AML-193 (cell line): ENCODE measurements at regions not wholly inside any gene's neighbourhood (a gene's known extent, or its start where the extent isn't known, plus 50 kb on each side); places are given as distances from the start of the nearest gene placed in this dataset.

Source experiments
- DNase-seq, 2 experiments: peaks; one replicate each; lab custom pipeline; 2025; lab: John Stamatoyannopoulos, UW

- no peak for DNase-seq
These were observed 74.9 kb upstream of the SHH start for GRCh38 chr7:155887174-155887525.

- no peak for DNase-seq
These were observed 74.3 kb upstream of the SHH start for GRCh38 chr7:155886391-155887173.

DNA sequence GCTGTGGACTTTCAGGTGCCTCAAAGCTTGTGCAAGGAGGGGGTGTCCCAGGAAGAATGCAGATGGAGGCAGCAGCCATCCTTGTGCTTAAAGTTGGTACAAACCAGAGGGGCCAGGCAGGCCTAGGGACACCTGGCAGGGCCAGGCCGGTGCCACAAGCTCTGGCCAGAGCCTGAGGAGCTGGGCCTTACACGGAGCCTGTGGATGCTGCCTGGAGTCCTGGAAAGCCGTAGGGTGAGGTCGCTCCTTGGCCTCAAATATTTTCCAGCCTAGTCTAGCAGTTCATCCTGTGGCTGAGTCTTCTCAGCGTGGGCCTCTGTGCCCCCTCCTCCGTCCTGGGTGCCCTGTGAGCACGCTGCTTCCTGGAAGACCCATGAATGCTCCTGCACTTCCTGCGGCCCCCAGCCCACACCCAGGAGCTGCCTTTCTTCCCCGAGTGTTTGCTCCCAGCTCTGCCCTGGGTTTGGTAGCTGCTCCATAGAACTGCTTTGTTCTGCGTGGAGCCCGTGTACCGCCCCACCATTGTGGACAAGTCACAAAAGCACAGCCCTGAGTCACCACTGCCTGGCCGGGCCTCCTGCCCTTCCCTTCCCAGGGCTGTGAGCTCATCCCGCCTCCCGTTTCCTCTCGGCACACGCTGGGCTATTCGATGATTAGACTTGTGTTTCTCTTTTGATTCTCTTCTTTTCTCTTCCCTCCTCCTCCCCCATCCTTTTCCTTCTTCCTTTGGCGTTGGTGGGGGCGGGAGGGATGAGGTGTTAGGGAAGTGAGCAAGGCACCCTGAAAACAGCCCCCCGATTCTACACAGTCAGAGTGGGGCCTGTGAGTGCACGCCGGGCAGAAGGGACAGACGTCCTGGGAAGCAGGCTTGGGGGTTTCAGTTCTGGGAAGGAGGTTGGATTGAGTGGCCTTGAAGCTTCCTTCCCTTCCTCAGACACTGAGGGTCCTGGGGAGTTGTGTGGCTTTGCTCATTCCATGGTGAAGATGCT lies 73.2 kb upstream of the SHH start:
- no peak for DNase-seq

GRCh38 chr7:155884225-155885166 lies 72.2 kb upstream of the SHH start:
- DNase-seq = no peak

DNA sequence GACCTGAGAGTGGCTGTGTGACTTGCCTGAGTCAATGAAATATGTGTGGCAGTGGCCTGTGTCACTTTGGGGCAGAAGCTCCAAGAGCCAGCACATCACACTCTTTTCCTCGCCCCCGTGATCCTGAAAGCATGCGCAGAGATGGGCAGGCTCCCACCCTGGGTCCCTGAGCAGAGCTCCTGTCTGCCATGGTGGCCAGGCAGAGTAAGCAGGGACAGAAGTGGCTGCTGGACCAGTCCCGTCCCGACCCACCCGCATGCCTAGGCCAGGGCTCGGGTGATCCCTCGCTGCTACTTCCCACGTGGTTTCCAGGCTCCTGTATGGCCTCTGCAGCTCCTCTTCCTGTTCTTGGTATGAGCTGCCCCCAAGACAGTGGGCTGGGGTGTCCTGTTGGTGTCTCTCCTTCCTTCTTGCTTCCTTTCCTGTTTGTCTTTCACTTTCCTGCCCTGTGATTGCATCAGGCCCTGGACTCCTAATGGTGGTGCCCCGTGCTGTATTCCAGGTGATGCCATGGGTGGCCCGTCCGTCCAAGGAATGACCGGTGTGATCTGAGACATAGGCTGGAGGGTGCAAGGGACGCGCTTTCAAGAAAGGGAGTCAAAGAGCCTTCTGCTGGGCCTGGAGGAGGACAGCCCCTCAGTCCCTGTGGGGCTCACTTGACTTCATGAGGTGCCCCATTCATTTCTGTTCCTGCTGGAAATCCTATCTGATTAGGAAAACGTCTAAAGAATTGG lies 71.4 kb upstream of the SHH start:
- no peak for DNase-seq

GRCh38 chr7:155882596-155882995 lies 70.3 kb upstream of the SHH start:
- no peak for DNase-seq

GRCh38 chr7:155881471-155882350 lies 69.4 kb upstream of the SHH start:
- DNase-seq = no peak

- DNase-seq = no peak
These were observed 68.5 kb upstream of the SHH start for GRCh38 chr7:155880721-155881120.

DNA sequence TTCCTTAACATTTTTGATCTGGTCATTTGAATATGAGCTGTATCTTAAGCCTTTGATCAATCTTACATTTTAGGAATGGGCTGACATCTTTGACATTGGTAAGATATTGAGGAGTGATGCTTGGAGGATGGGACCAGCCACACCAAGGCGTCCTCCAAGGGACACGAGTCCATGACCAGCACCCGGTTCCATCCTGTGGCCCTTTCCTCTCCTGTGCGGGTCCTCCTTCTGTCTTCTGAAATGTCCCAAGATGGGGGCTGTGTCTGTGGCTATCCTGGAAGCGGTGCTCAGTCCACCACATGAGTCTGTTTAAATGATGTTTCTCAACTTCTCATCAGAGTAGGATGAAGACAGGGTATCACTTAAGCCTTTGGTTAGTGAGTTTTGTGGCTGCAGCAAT lies 67.3 kb upstream of the SHH start:
- no peak for DNase-seq

GRCh38 chr7:155878674-155879073 lies 66.4 kb upstream of the SHH start:
- DNase-seq = no peak

DNA sequence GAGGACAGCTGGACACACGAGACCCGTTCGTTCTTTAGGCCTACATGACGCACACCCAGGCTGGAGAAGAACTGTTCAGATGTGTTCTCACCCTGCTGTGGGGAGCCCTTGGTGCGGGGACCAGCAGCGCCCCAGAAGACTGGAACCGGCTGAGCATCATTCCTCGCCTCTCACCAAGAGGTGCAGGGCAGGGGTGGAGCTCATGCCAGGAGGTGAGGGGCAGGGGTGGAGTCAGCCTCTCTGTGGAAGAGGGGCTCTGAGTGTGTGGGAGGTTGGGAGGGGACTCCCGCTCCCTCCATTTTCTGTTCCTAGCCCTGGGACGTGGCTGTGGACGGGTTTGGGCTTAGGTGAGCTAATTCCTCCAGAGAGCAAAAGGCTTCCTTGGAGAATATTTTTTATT lies 66.0 kb upstream of the SHH start:
- no peak for DNase-seq

DNA sequence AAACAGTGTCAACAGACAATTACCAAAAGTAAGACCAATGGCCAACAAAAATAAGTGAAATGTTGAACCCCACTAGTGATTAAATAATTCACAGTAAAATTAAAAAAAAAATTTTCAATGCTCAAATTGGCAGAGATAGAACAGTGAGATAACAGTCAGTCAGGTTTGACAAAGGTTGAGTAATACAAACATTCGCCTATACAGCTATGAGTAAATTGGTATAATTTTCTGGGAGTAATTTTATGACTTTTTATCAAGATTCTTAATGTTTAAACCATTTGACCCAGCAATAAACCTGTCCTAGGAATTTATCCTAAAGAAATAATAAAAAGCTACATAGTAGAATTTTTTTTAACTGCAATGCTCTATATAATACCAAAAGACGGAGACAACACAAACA lies 64.9 kb upstream of the SHH start:
- DNase-seq = no peak

- no peak for DNase-seq
These were observed 62.1 kb upstream of the SHH start for GRCh38 chr7:155874411-155874810.

GRCh38 chr7:155874010-155874409 lies 61.7 kb upstream of the SHH start:
- no peak for DNase-seq

- DNase-seq = no peak
These were observed 60.6 kb upstream of the SHH start for GRCh38 chr7:155872678-155873369.

GRCh38 chr7:155871211-155871610 lies 58.9 kb upstream of the SHH start:
- DNase-seq = no peak

GRCh38 chr7:155870334-155871180 lies 58.3 kb upstream of the SHH start:
- DNase-seq = no peak

GRCh38 chr7:155869784-155870076 lies 57.5 kb upstream of the SHH start:
- DNase-seq = no peak
